ENCODE measurements at regions not wholly inside any gene's neighbourhood (a gene's known extent, or its start where the extent isn't known, plus 50 kb on each side); places are given as distances from the start of the nearest gene placed in this dataset.

DNA sequence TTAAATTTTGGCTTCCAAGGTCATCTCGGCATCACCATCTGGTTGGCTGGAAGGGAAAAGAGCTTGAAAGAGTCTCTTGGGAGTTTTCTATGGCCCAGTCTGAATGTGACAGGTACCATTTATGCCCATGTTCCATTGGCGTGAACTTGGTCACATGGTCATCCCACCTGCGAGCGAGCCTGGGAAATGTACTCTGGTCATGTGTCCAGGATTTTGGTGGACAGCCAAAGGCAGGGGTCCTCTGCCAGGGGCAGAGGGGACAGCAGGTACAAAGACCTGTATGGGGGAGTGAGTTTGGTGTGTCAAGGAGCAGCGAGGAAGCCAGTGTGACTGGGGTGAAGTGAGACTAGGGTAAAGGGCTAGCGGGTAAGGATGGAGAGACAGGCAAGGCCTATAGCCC, 112.6 kb downstream of the CDC5L start:
- Mint-ChIP-seq H3K36me3 (ENCODE audit: low read depth) (no peaks in the 10 kb centered on the region), H3K4me3 (no peak overlapping the region), H3K4me1 (no peaks in the 10 kb centered on the region), H3K27ac (no peak overlapping the region), H3K27me3 (peaks cover 6% of the 10 kb centered on the region), H3K9me3 (peaks cover 5% of the 10 kb centered on the region)
- no peak for DNase-seq
- intact Hi-C loops (cut with micrococcal nuclease) = no loop called here

DNA sequence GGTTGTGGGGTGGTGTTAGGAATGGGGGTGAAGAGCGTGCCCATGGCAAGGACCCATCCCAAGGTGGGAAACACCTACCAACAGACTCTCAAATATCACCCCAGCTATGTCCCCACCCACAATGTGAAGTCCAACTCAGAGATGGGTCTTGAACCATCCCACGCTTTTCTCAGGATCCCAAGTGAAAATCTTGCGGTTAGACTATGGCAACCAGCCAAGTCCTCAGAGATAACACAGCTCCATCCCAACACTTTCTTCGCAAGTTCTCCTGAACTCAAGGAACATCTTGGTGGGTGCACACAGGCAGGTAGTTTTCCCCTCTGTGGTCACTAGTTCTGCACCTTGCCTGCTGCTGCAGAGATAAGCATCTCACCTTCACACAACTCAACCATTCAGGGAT, 116.0 kb downstream of the CDC5L start:
- Mint-ChIP-seq H3K4me3 (no peak overlapping the region), H3K4me1 (no peaks in the 10 kb centered on the region), H3K27ac (no peak overlapping the region), H3K36me3 (ENCODE audit: low read depth) (no peaks in the 10 kb centered on the region), H3K9me3 (peaks cover 6% of the 10 kb centered on the region), H3K27me3 (peaks cover 6% of the 10 kb centered on the region)
- intact Hi-C loops (cut with micrococcal nuclease) = no loop called here
- no peak for DNase-seq

DNA sequence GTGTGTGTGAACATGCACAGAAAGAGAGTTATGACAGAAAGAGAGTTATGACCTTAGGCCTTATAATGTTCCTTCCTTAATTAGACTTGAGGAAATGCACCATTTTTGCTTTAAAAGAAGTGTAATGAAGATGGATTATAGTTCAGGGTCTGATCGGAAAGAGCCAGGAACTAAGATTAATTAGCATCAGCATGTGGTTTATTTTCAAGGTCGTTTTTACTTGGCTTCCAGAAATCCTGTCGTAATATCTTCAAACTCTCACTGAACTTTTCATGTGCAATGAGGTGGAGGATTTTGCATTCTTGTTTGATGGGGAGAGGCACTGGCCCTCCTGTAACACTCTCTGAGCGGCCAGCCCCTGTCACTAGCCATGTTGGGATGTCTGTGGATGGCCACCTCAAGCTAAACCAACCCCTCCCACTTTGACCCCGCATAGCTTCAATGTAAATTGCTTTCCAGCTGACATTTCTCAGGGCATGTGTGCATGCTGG, 116.8 kb downstream of the CDC5L start:
- DNase-seq = no peak

GRCh38 chr6:44505751-44506150, 118.2 kb downstream of the CDC5L start:
- peaks cover 11% of the 10 kb centered on the region for H3K9me3 Mint-ChIP-seq
- no peak for DNase-seq
- H3K27ac Mint-ChIP-seq = no peak overlapping the region
- intact Hi-C loops (cut with micrococcal nuclease) = no loop called here
- peaks cover 10% of the 10 kb centered on the region for H3K27me3 Mint-ChIP-seq
- no peak overlapping the region for H3K4me3 Mint-ChIP-seq
- no peaks in the 10 kb centered on the region for H3K36me3 Mint-ChIP-seq (ENCODE audit: low read depth)
- no peaks in the 10 kb centered on the region for H3K4me1 Mint-ChIP-seq

More for the DNA sequence above, 116.8 kb downstream of the CDC5L start:
- H3K9me3 Mint-ChIP-seq = peaks cover 6% of the 10 kb centered on the region
- no peak overlapping the region for H3K4me3 Mint-ChIP-seq
- intact Hi-C loops (cut with micrococcal nuclease) = no loop called here
- H3K4me1 Mint-ChIP-seq = no peaks in the 10 kb centered on the region
- H3K27ac Mint-ChIP-seq = no peak overlapping the region
- no peaks in the 10 kb centered on the region for H3K36me3 Mint-ChIP-seq (ENCODE audit: low read depth)
- H3K27me3 Mint-ChIP-seq = peaks cover 8% of the 10 kb centered on the region

DNA sequence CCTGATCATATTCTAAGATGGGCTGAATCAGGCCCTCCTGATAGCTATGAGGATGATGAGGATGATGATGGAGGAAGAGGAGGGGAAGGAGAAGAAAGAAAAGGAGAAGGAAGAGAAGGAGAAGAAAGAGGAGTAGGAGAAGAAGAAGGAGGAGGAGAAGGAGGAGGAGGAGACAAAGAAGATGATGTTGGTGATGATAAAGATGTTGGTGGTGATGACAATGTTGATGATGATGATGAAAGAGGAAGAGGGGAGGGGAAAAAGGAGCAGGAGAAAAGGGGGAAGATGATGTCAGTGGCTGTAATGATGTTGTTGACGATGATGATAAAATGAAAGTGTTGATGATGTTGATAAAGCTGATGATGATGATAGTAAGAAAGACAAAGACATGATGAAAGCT, 119.5 kb downstream of the CDC5L start:
- H3K4me3 Mint-ChIP-seq = no peak overlapping the region

DNA sequence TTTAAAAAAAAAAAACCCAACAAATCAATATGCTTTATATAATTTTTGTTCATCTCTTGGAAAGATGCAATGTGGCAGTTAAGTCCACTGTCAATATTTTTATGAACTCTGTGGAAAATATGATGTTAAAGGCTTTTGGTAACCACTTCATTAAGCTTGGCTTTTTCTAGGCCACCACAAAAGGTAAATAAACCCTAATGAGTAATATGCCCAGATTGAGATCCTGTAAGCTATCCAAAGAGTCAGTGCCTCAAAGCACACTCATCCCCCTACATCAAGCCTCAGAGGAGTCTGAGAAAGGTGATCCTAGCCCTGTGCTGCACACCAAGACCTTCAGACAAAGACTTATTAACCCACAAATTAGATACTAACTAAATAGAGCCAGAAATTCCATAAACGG, 121.1 kb downstream of the CDC5L start:
- intact Hi-C loops (cut with micrococcal nuclease) = no loop called here
- no peaks in the 10 kb centered on the region for H3K4me1 Mint-ChIP-seq
- H3K9me3 Mint-ChIP-seq = peaks cover 7% of the 10 kb centered on the region

More for the DNA sequence above, 119.5 kb downstream of the CDC5L start:
- no peak overlapping the region for H3K27ac Mint-ChIP-seq
- H3K27me3 Mint-ChIP-seq = peaks cover 7% of the 10 kb centered on the region
- no peak for DNase-seq
- peaks cover 11% of the 10 kb centered on the region for H3K9me3 Mint-ChIP-seq
- no peaks in the 10 kb centered on the region for H3K36me3 Mint-ChIP-seq (ENCODE audit: low read depth)
- H3K4me1 Mint-ChIP-seq = no peaks in the 10 kb centered on the region
- intact Hi-C loops (cut with micrococcal nuclease) = no loop called here

GRCh38 chr6:44511126-44511525, 123.6 kb downstream of the CDC5L start:
- Mint-ChIP-seq H3K9me3 (peaks cover 4% of the 10 kb centered on the region), H3K4me1 (no peaks in the 10 kb centered on the region), H3K4me3 (no peak overlapping the region), H3K27me3 (peaks cover 8% of the 10 kb centered on the region), H3K27ac (no peak overlapping the region), H3K36me3 (ENCODE audit: low read depth) (no peaks in the 10 kb centered on the region)
- no peak for DNase-seq
- intact Hi-C loops (cut with micrococcal nuclease) = no loop called here

More for the DNA sequence above, 121.1 kb downstream of the CDC5L start:
- DNase-seq = no peak
- peaks cover 9% of the 10 kb centered on the region for H3K27me3 Mint-ChIP-seq
- H3K27ac Mint-ChIP-seq = no peak overlapping the region
- no peaks in the 10 kb centered on the region for H3K36me3 Mint-ChIP-seq (ENCODE audit: low read depth)
- no peak overlapping the region for H3K4me3 Mint-ChIP-seq

GRCh38 chr6:44512868-44513741, 125.6 kb downstream of the CDC5L start:
- peaks cover 4% of the 10 kb centered on the region for H3K9me3 Mint-ChIP-seq
- no peaks in the 10 kb centered on the region for H3K4me1 Mint-ChIP-seq
- no peak overlapping the region for H3K27ac Mint-ChIP-seq
- no peak for DNase-seq
- peaks cover 23% of the 10 kb centered on the region for H3K27me3 Mint-ChIP-seq
- intact Hi-C loops (cut with micrococcal nuclease) = no loop called here
- H3K36me3 Mint-ChIP-seq (ENCODE audit: low read depth) = no peaks in the 10 kb centered on the region
- no peak overlapping the region for H3K4me3 Mint-ChIP-seq

DNA sequence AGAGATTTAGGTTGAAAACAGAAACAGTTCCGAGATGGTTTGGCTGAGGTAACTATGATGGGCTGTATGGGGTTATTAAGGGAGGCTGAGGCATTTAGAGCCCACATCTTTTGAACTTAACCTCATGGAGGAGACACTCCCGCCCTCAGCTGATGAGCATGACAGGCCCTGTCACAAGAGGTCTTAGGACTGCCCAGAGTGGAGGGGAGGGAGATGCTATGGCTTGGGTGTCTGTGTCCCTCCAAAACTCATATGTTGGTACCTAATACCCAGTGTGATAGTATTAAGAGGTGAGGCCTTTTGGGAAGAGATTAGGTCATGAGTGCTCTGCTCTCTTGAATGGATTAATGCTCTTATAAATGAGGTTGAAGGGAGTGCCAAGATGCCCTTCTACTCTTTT, 126.6 kb downstream of the CDC5L start:
- Mint-ChIP-seq H3K9me3 (peaks cover 9% of the 10 kb centered on the region), H3K4me3 (no peak overlapping the region), H3K27me3 (peaks cover 30% of the 10 kb centered on the region), H3K36me3 (ENCODE audit: low read depth) (no peaks in the 10 kb centered on the region), H3K4me1 (no peaks in the 10 kb centered on the region), H3K27ac (no peak overlapping the region)
- DNase-seq = no peak
- intact Hi-C loops (cut with micrococcal nuclease) = no loop called here

GRCh38 chr6:44514576-44515193, 127.2 kb downstream of the CDC5L start:
- peaks cover 8% of the 10 kb centered on the region for H3K9me3 Mint-ChIP-seq
- H3K36me3 Mint-ChIP-seq (ENCODE audit: low read depth) = peaks cover 1% of the 10 kb centered on the region
- H3K4me3 Mint-ChIP-seq = no peak overlapping the region
- H3K27me3 Mint-ChIP-seq = peaks cover 32% of the 10 kb centered on the region
- H3K4me1 Mint-ChIP-seq = no peaks in the 10 kb centered on the region
- no peak overlapping the region for H3K27ac Mint-ChIP-seq
- no peak for DNase-seq
- intact Hi-C loops (cut with micrococcal nuclease) = no loop called here

DNA sequence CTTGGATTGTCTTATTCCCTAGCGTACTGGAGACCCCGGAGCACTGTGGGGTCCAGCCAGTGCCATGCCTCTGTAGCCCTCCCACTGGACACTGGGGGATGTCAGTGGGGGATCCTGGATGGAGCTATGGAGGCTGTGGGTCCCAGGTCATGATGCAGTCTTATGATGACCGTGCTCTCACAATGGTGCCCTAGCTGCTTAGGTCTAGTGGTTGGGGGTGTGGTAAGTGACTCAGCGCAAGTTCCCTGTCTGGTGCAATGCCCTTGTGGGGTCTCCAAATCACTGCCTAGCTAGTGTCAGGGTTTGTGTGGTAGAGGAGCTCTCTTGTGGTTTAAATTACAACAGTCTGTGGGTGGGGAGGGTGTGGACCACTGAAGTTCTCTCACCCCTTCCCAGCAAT, 135.4 kb downstream of the CDC5L start:
- no peak for DNase-seq
- Mint-ChIP-seq H3K27ac (no peak overlapping the region), H3K27me3 (peaks cover 13% of the 10 kb centered on the region), H3K4me1 (peaks cover 17% of the 10 kb centered on the region), H3K4me3 (no peak overlapping the region), H3K9me3 (peaks cover 9% of the 10 kb centered on the region), H3K36me3 (ENCODE audit: low read depth) (peaks cover 1% of the 10 kb centered on the region)
- intact Hi-C loops (cut with micrococcal nuclease) = no loop called here

DNA sequence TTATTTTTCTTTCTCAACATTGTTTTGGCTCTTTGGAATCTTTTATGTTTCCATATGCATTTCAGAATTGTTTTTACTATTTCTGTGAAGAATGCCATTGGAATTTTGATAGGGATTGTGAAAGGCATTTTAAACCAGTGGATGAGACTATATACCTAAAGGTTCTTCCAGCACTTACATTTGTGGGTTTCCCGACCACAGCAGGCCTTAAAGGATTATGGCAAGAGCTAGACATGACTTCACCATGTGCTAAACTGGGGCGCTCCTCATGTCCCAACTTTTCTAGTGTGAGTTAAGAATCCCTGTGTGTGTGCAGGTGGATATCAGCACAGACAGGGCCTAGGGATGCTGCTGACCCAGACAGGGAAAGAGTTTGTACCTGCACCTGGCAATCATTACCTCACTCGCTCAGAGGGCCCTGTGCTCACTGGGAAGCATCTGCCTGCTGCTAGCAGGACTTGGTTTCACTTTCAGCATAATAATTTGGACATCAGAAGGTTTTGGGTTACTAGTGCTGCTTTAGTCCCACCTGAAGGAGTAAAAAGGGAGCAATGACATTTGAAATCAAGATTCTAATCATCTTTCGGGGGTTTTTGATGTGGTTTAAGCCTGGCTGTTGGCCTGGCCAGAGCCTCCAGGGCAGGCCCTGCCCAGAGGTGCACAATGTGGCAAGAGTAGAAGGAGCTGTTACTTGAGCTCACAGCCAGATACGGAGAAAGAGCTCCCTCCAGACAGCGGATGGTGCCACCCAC, 137.1 kb downstream of the CDC5L start:
- H3K27ac Mint-ChIP-seq = no peak overlapping the region
- intact Hi-C loops (cut with micrococcal nuclease) = no loop called here
- no peak overlapping the region for H3K4me3 Mint-ChIP-seq

GRCh38 chr6:44525761-44526351, 138.3 kb downstream of the CDC5L start:
- intact Hi-C loops (cut with micrococcal nuclease) = no loop called here
- no peaks in the 10 kb centered on the region for H3K36me3 Mint-ChIP-seq (ENCODE audit: low read depth)

More for the DNA sequence above, 137.1 kb downstream of the CDC5L start:
- no peaks in the 10 kb centered on the region for H3K36me3 Mint-ChIP-seq (ENCODE audit: low read depth)
- peaks cover 21% of the 10 kb centered on the region for H3K4me1 Mint-ChIP-seq
- peaks cover 4% of the 10 kb centered on the region for H3K9me3 Mint-ChIP-seq
- H3K27me3 Mint-ChIP-seq = no peaks in the 10 kb centered on the region
- peak; percentile 60 for DNase-seq

More at GRCh38 chr6:44525761-44526351, 138.3 kb downstream of the CDC5L start:
- no peaks in the 10 kb centered on the region for H3K9me3 Mint-ChIP-seq
- H3K27me3 Mint-ChIP-seq = no peaks in the 10 kb centered on the region
- H3K4me1 Mint-ChIP-seq = peaks cover 14% of the 10 kb centered on the region
- no peak overlapping the region for H3K27ac Mint-ChIP-seq
- H3K4me3 Mint-ChIP-seq = no peak overlapping the region
- no peak for DNase-seq
